GM18873 (cell line): ENCODE measurements at regions not wholly inside any gene's neighbourhood (a gene's known extent, or its start where the extent isn't known, plus 50 kb on each side); places are given as distances from the start of the nearest gene placed in this dataset.

Experiments used
- ATAC-seq: cut with Tn5 transposase; IDR thresholded peaks from one replicate; pipeline ENCODE4 v1.9.1; 2021; ENCODE audit warnings: mild to moderate bottlenecking, moderate library complexity, moderate number of reproducible peaks; ENCODE audit not compliant: unreplicated experiment, low FRiP score

DNA sequence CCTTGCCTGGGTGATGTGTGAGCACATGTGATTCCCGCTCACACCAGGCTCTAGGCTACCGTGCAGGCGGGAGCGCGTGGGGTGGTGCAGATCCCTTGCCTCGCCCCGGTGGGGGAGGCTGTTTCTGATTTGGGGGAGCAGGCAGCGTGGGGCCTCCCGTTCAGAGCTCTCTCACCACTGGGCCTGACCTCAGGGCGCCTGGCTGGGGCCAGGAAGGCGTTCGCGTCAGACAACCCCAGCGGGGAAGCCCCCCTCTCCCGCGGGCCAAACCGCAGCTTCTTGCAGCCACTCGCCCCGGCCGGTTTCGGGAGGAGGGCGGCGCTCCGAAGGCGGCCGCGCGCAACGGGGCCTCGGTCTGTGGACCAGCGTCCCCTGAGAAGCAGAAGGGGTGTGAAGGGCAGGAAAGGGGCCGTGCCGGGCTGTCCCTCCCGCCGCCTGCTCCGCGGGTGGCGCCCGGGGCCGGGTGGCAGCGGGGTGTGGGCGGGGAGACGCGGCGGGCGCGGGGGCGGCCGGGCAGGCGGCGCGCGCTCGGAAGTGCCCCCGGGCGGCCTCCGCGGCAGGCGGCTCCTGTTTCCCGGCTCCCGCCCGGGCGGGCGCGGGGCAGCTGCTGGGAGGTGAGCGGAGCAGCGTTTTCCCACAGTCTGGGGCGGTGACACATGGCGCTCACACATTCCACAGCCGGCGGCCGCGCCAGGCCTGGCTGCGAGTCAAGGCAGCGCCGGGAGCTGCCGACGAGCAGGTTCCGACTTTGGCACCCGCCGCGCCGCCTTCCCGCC is 65.1 kb upstream of the HES1 start:
- peak; percentile 87 for ATAC-seq

DNA sequence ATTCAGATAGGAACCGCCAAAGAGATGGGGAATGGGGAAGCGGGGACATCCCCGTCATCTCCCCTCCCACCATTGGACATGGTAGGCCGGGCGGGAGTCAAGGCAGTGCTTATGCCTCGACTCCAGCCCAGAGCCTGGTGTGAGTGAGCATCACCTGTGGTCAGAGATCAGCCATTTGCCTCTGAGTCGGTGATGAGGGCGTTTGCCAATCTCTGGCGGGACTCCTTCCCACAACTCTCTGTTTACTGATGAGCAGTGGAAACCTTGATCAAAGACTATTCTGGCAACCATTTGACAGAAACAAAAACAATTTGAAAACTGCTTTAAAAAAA is 63.9 kb upstream of the HES1 start:
- no peak for ATAC-seq

DNA sequence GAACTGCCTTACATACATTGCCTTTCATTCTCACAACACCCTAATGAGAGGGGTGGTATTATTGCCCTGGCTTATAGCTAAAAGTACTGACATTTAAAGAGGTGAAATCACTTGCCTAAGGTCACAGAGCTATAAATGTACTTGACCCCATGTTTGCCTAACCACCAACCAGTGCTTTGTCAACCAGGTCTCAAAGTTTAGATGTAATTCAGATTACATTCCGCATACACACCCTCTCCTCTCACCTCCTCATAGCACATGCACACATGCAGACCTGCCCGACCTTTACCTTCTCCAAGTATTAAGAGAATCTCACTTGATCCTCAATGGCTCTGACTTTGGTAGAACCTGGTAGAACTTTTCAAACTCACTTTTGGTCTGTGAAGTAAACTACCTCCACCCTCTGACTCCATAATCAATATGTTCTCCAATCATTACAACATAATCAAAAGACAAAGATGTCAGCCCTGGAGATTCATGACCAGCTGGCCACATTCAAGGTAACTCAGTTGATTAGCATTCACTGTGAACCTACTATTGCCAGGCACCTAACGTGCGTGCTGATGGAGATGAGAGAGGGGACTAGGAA is 63.2 kb upstream of the HES1 start:
- ATAC-seq = no peak

DNA sequence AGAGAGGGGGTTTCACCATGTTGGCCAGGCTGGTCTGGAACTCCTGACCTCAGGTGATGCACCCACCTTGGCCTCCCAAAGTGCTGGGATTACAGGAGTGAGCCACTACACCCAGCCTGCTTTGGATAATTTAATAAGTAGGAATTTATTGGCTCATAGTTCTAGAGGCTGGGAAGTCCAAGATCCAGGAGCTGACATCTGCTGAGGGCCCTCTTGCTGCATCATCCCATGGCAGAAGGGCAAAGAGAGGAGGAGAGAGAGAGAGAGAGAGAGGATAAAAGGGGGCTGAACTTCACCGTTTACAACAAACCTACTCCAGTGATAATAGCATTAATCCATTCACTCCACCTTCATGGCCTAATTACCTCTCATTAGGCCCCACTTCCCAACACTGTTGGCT is 62.0 kb upstream of the HES1 start:
- ATAC-seq = no peak

GRCh38 chr3:194075088-194075615 is 60.8 kb upstream of the HES1 start:
- ATAC-seq = no peak

GRCh38 chr3:194075802-194076460 is 60.0 kb upstream of the HES1 start:
- ATAC-seq = no peak

GRCh38 chr3:194076475-194076874 is 59.5 kb upstream of the HES1 start:
- ATAC-seq = no peak

DNA sequence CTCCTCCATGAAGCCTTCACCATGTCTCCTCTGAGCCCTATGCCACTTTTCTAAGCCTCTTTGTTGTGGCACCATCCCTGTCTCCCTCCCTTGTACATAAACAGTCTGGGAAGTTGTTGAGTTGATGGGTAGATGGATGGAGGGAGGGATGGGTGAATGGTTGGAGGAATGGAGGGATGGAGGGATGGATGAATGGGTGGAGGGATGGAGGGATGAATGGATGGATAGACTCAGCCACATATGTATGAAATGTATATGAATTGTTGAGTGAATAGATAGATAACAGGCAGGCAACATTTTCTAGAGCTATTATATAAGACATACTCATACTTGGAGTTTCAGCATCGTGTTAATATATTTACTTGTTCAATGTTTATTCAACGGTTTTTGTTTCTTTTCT is 58.3 kb upstream of the HES1 start:
- ATAC-seq = no peak

DNA sequence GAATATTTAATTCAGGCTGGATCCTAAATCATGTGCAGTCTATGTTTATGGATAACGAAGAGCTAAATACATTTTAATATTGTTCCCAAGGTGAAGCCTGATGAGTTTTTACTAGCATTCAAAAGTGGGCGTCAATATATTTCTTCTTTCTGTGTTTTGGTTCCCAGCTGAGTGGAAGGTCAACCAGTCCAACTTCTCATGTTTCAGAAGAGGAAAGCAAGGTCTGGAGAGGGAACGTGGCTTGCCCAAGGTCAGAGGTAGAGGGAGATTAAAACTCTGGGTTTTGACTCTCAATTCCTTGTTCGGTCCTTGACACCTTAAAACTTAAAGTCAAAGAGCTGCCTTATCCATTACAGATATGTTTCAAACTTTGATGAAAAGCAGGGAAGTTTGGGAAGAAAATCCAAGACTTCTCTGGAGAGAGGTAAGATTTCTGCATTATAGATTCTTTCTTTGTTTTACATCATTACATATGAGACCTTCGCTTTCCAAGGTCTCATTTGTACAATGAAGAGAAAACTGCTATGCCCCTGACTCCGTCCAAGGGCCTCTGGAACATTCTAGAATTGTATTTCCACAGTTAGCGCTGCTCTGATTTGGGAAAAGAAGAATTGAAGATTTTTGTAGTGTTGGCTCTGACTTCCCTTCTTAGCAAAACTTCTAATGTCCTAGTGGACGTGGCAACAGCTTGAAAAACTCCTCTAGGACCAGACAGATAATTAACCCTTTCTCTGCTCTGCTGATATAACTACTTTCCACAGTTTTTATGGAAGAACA is 57.7 kb upstream of the HES1 start:
- no peak for ATAC-seq

GRCh38 chr3:194079702-194080172 is 56.2 kb upstream of the HES1 start:
- ATAC-seq = no peak

DNA sequence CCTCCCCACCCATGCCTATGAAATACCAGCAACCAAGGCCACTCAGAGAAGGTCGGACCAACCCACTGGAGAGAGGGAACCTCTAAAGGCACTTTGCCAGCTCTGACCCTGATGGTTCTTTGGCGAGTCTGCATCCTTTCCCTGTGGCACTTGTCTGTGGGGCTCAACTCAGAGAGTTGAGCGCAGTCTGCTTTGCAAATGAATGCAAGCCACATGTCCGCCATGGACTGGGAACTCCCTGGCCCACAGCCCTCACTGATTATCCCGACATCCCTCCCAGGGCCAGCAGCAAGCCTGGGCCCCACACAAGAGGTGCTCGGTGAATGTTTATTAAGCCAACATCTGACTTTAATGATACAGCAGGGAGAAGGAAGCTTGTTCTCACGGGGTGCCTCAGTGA is 55.5 kb upstream of the HES1 start:
- ATAC-seq = no peak

DNA sequence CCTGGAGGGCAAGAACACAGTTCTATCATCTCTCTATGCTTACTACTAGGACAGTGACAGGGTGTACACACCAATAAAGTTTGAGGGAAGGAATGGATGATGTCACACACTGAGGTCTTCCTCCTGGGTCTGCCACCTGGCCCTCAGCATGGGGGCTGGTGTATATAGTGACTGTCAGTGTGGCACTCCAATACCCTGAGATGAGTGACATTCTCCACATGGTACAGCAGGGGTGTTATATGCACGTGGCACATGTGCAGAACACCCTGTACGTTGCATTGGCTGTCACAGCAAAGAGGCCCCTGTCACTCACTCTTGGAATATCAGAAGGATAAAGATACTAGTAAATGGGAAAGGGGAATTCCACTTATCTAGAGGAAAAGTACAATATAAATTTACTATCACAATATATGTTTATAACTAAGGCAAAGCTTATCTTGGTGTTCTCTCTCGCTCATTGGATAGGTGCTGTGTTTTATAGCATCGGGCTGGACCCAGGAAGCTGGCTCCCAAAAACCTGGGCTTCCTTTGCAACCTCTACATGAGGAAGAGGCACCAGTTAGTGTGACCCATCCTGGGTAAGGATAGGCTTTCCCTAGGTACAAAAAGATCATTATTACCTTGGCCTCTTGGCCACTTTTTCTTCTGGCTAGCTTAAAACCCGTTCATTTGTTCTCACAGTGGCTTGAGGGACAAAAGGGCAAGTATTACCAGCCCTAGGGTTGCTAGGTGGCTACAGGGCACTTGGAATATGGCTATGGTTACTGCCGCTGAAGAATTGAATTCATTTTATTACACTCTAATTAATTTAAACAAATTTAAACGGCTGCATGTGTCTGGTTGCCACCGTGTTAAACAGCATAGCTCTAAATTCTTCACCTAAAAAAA is 54.8 kb upstream of the HES1 start:
- ATAC-seq = no peak

- ATAC-seq = no peak
Observed at GRCh38 chr3:194081826-194082225, 54.1 kb upstream of the HES1 start.

- ATAC-seq = no peak
Observed at GRCh38 chr3:194082743-194083636, 53.0 kb upstream of the HES1 start.

- ATAC-seq = peak; percentile 15
Observed at GRCh38 chr3:194083637-194084224, 52.2 kb upstream of the HES1 start.

GRCh38 chr3:194084284-194084683 is 51.7 kb upstream of the HES1 start:
- ATAC-seq = peak; percentile 92
